ENCODE measurements at regions not wholly inside any gene's neighbourhood (a gene's known extent, or its start where the extent isn't known, plus 50 kb on each side); places are given as distances from the start of the nearest gene placed in this dataset.

DNA sequence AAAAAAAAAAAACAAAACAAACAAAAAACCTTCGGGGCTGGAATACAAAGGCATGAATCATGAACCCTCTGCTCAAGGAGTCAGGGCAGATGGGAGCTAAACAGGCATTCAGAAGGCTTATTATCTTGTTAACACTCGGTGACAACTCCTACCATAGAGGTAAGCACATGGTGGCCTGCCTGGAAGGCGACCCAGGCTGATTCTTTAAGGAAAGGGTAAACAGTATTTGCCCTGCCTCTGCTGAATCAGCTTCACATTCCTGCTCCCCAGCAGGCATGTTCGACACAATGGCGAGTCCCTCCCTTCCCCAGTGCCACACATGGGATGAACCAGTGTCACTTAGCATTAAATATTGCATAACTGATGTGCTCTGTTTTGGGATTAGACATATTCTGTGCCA is 191.9 kb downstream of the ARL4C start:
- TF ChIP-seq POLR2A (IDR thresholded peaks at IDR 0.05; ENCODE audit: low read depth, low read length) (no peak), TAF1 (IDR thresholded peaks at IDR 0.05; ENCODE audit: low read depth, low read length) (no peak)
